GM12878 (cell line): ENCODE measurements at regions not wholly inside any gene's neighbourhood (a gene's known extent, or its start where the extent isn't known, plus 50 kb on each side); places are given as distances from the start of the nearest gene placed in this dataset.

ENCODE experiments used
- CEBPB ChIP-seq, 2 experiments: fragments of 150-350 bp in 1 of 2; IDR thresholded peaks; 2 replicates each; pipeline ENCODE4 v1.6.1; 2012 to 2014; ENCODE audit warnings: low read depth in 2 of 2, low read length in 2 of 2, borderline replicate concordance in 1 of 2, inconsistent platforms in 1 of 2
- CTCF ChIP-seq, 3 experiments: IDR thresholded peaks in 2 of 3; conservative IDR thresholded peaks in 1 of 3; 2 replicates each; pipeline ENCODE4 v1.5.1; 2011; ENCODE audit warnings: low read depth in 3 of 3, low read length in 3 of 3, mild to moderate bottlenecking in 3 of 3, control low read depth in 2 of 3, moderate library complexity in 2 of 3, inconsistent platforms in 1 of 3, mixed read lengths in 1 of 3; ENCODE audit not compliant: control insufficient read depth in 2 of 3, insufficient read depth in 1 of 3; ENCODE audit errors: extremely low read depth in 1 of 3
- MEF2A ChIP-seq: IDR thresholded peaks from 2 replicates; pipeline ENCODE4 v1.6.1; 2011; ENCODE audit warnings: low read depth, mild to moderate bottlenecking, low read length, moderate library complexity; ENCODE audit not compliant: insufficient read depth
- MYC ChIP-seq: IDR thresholded peaks from 2 replicates; pipeline ENCODE4 v1.6.1; 2011; ENCODE audit warnings: mild to moderate bottlenecking, low read length, moderate library complexity, inconsistent platforms; ENCODE audit not compliant: insufficient read depth, insufficient replicate concordance, insufficient read length, severe bottlenecking
- POLR2A ChIP-seq: IDR thresholded peaks from 2 replicates; pipeline ENCODE4 v1.6.1; 2011; ENCODE audit warnings: low read depth, mild to moderate bottlenecking, low read length
- POLR2AphosphoS5 ChIP-seq: IDR thresholded peaks from 2 replicates; pipeline ENCODE4 v1.6.1; 2011; ENCODE audit warnings: mild to moderate bottlenecking, low read length, inconsistent platforms
- RAD51 ChIP-seq: fragments of 450-650 bp; IDR thresholded peaks from 2 replicates; pipeline ENCODE4 v1.6.1; 2016; ENCODE audit warnings: moderate library complexity, mild to moderate bottlenecking, inconsistent platforms

GRCh38 chr13:73820285-73820684 lies 313.9 kb downstream of the KLF12 start:
- TF ChIP-seq MYC (no peak), POLR2AphosphoS5 (no peak), POLR2A (no peak), CEBPB (IDR thresholded peaks at IDR 0.05; ENCODE audit: borderline replicate concordance in 1 of 2, low read depth in 2 of 2, low read length in 2 of 2) (no peak), RAD51 (no peak), MEF2A (no peak), CTCF (IDR thresholded peaks at IDR 0.05 in 2 of 3, conservative IDR thresholded peaks at IDR 0.05 in 1 of 3; ENCODE audit: control insufficient read depth in 2 of 3, extremely low read depth in 1 of 3, insufficient read depth in 1 of 3, low read depth in 3 of 3, low read length in 3 of 3) (no peak)
